ENCODE measurements at regions not wholly inside any gene's neighbourhood (a gene's known extent, or its start where the extent isn't known, plus 50 kb on each side); places are given as distances from the start of the nearest gene placed in this dataset.
"Not testable (repeated sequence)": the region's sequence is repeated elsewhere in the genome, so short reads cannot be mapped to it uniquely, and the experiment has no call there.

DNA sequence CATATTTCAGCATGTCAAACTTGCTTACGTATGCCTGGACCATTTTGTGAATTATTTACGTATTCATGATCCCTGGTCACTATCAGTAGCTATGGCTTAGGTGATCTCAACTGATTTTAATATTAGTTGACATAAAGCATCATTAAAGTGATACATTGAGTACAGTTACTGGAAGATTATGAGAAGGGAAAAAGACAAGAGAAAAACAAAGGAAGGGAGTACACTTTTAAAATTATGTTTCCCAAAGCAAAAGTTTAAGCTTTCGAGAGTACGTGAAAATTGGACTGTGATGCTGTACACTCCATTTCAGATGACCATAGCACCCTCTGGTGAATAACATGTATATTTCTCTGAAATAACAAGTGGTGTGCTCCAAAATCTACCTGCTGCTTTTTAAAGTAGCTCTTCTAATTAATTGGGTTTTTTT is 215.0 kb upstream of the HSF2 start:
- H3K4me3 ChIP-seq (ENCODE audit: low read depth, low read length): no peak overlapping the region
- TF ChIP-seq, protein P1, sequence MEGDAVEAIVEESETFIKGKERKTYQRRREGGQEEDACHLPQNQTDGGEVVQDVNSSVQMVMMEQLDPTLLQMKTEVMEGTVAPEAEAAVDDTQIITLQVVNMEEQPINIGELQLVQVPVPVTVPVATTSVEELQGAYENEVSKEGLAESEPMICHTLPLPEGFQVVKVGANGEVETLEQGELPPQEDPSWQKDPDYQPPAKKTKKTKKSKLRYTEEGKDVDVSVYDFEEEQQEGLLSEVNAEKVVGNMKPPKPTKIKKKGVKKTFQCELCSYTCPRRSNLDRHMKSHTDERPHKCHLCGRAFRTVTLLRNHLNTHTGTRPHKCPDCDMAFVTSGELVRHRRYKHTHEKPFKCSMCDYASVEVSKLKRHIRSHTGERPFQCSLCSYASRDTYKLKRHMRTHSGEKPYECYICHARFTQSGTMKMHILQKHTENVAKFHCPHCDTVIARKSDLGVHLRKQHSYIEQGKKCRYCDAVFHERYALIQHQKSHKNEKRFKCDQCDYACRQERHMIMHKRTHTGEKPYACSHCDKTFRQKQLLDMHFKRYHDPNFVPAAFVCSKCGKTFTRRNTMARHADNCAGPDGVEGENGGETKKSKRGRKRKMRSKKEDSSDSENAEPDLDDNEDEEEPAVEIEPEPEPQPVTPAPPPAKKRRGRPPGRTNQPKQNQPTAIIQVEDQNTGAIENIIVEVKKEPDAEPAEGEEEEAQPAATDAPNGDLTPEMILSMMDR (IDR thresholded peaks at IDR 0.05; ENCODE audit: insufficient read depth, low read length, poor library complexity, severe bottlenecking): peak; percentile 37
- DNase-seq (ENCODE audit: low read depth): no peak
- no peaks in the 10 kb centered on the region for H3K27me3 ChIP-seq (ENCODE audit: control insufficient read depth, insufficient read depth, low read length)
- H3K36me3 ChIP-seq (ENCODE audit: control insufficient read depth, insufficient read depth, low read length): no peaks in the 10 kb centered on the region

GRCh38 chr6:122185458-122185857 is 214.0 kb upstream of the HSF2 start:
- not testable (repeated sequence) for DNase-seq (ENCODE audit: low read depth); H3K36me3 ChIP-seq (ENCODE audit: control insufficient read depth, insufficient read depth, low read length)

DNA sequence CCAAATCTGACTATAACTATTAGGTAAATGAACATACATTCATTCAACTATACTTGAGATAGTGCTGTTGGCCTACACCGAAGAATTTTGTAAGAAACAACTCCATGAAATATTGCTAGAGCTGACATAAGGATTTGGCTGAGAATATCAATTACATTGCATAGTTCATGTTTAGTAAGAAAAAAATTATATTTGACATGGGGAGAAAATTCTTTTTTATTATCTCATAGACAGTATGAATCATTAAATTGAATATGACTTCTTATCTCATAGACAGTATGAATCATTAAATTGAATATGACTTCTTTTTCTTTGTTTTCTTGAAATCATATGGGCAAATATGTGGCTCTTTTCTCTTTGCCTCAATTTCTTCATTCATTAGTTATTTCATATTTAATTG is 212.3 kb upstream of the HSF2 start:
- H3K4me3 ChIP-seq (ENCODE audit: low read depth, low read length): no peak overlapping the region
- H3K36me3 ChIP-seq (ENCODE audit: control insufficient read depth, insufficient read depth, low read length): no peaks in the 10 kb centered on the region
- no peaks in the 10 kb centered on the region for H3K27me3 ChIP-seq (ENCODE audit: control insufficient read depth, insufficient read depth, low read length)
- TF ChIP-seq, protein P1 (IDR thresholded peaks at IDR 0.05; ENCODE audit: insufficient read depth, low read length, poor library complexity, severe bottlenecking): no peak
- no peak for DNase-seq (ENCODE audit: low read depth)

More at GRCh38 chr6:122185458-122185857, 214.0 kb upstream of the HSF2 start:
- H3K4me3 ChIP-seq (ENCODE audit: low read depth, low read length); H3K27me3 ChIP-seq (ENCODE audit: control insufficient read depth, insufficient read depth, low read length): not testable (repeated sequence)

DNA sequence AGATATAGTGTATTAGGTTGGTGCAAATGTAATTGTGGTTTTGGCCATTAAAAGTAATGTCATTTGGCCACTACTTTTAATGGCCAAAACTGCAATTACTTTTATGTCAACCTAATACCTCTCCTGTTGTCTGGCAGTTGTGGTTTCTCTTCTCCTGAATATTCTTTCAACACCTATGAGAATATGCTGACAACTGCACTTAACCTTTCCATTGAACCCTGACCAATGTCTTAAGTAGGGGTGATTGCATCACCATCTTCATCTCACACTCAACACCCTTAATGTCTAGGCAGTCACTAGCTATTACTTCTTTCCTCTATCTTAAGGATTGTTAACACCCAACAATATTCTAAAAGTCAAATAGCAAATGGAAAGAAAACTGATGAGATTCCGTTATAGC is 200.5 kb upstream of the HSF2 start:
- no peak overlapping the region for H3K4me3 ChIP-seq (ENCODE audit: low read depth, low read length)
- TF ChIP-seq, protein P1 (IDR thresholded peaks at IDR 0.05; ENCODE audit: insufficient read depth, low read length, poor library complexity, severe bottlenecking): no peak
- H3K36me3 ChIP-seq (ENCODE audit: control insufficient read depth, insufficient read depth, low read length): no peaks in the 10 kb centered on the region
- DNase-seq (ENCODE audit: low read depth): peak; percentile 4
- H3K27me3 ChIP-seq (ENCODE audit: control insufficient read depth, insufficient read depth, low read length): no peaks in the 10 kb centered on the region

- Histone ChIP-seq H3K4me3 (ENCODE audit: low read depth, low read length) (no peak overlapping the region), H3K36me3 (ENCODE audit: control insufficient read depth, insufficient read depth, low read length) (no peaks in the 10 kb centered on the region), H3K27me3 (ENCODE audit: control insufficient read depth, insufficient read depth, low read length) (no peaks in the 10 kb centered on the region)
- no peak for DNase-seq (ENCODE audit: low read depth)
- TF ChIP-seq, protein P1 (IDR thresholded peaks at IDR 0.05; ENCODE audit: insufficient read depth, low read length, poor library complexity, severe bottlenecking): no peak
These were observed 199.0 kb upstream of the HSF2 start for GRCh38 chr6:122200440-122200839.

- no peaks in the 10 kb centered on the region for H3K36me3 ChIP-seq (ENCODE audit: control insufficient read depth, insufficient read depth, low read length)
- no peak overlapping the region for H3K4me3 ChIP-seq (ENCODE audit: low read depth, low read length)
- DNase-seq (ENCODE audit: low read depth): no peak
- TF ChIP-seq, protein P1 (IDR thresholded peaks at IDR 0.05; ENCODE audit: insufficient read depth, low read length, poor library complexity, severe bottlenecking): no peak
- no peaks in the 10 kb centered on the region for H3K27me3 ChIP-seq (ENCODE audit: control insufficient read depth, insufficient read depth, low read length)
These were observed 196.8 kb upstream of the HSF2 start for GRCh38 chr6:122202576-122203137.

Data from kidney epithelial cell (primary cell).